Brain microvascular endothelial cell (primary cell): ENCODE measurements at regions not wholly inside any gene's neighbourhood (a gene's known extent, or its start where the extent isn't known, plus 50 kb on each side); places are given as distances from the start of the nearest gene placed in this dataset.

Source experiments
- DNase-seq: peaks from one replicate; pipeline ENCODE4 v3.0.0-alpha.2; 2020
- H3K27ac ChIP-seq: fragments of 250-450 bp; sonication (Bioruptor Pico); 2 replicates; pipeline ENCODE4 v1.5.1; 2020; ENCODE audit warnings: mild to moderate bottlenecking, moderate library complexity
- H3K27me3 ChIP-seq: fragments of 250-450 bp; sonication (Bioruptor Pico); replicated peaks from 2 replicates; pipeline ENCODE4 v1.5.1; 2020; ENCODE audit warnings: mild to moderate bottlenecking
- H3K36me3 ChIP-seq: fragments of 250-450 bp; sonication (Bioruptor Pico); replicated peaks from 2 replicates; pipeline ENCODE4 v1.5.1; 2020; ENCODE audit warnings: mild to moderate bottlenecking
- H3K4me3 ChIP-seq: 2 replicates; pipeline ENCODE4 v1.5.1; 2011; ENCODE audit warnings: low read depth, mild to moderate bottlenecking, control low read depth, low read length, moderate library complexity
- CTCF ChIP-seq: IDR thresholded peaks from 2 replicates; pipeline ENCODE4 v1.5.1; 2011; ENCODE audit warnings: low read depth, mild to moderate bottlenecking, moderate library complexity, low read length, control low read depth, inconsistent platforms; ENCODE audit errors: missing control alignments
- in situ Hi-C: cut with HindIII; loops from 2 replicates; pipeline ENCODE4 v1.10.0; 2017; ENCODE audit warnings: low sequenced_read_pairs, low pct_ligation_motif_present

GRCh38 chr18:4869155-4869554, 327.9 kb downstream of the AKAIN1 start:
- Histone ChIP-seq H3K27ac (no peak overlapping the region), H3K27me3 (no peaks in the 10 kb centered on the region), H3K4me3 (no peak overlapping the region), H3K36me3 (no peaks in the 10 kb centered on the region)
- no peak for DNase-seq
- TF ChIP-seq CTCF = no peak
- in situ Hi-C loops = no loop called here

GRCh38 chr18:4858379-4859127, 338.5 kb downstream of the AKAIN1 start:
- no peak for DNase-seq
- H3K36me3 ChIP-seq = no peaks in the 10 kb centered on the region
- no peak overlapping the region for H3K4me3 ChIP-seq
- in situ Hi-C loops = no loop called here
- TF ChIP-seq CTCF = no peak
- H3K27ac ChIP-seq = no peak overlapping the region
- H3K27me3 ChIP-seq = no peaks in the 10 kb centered on the region

- TF ChIP-seq CTCF = no peak
- in situ Hi-C loops = no loop called here
- H3K27me3 ChIP-seq = no peaks in the 10 kb centered on the region
- no peaks in the 10 kb centered on the region for H3K36me3 ChIP-seq
- no peak overlapping the region for H3K27ac ChIP-seq
- H3K4me3 ChIP-seq = no peak overlapping the region
- DNase-seq = no peak
Observed at GRCh38 chr18:4854671-4855070, 342.4 kb downstream of the AKAIN1 start.

- DNase-seq = no peak
- Histone ChIP-seq H3K36me3 (no peaks in the 10 kb centered on the region), H3K4me3 (no peak overlapping the region), H3K27me3 (no peaks in the 10 kb centered on the region), H3K27ac (no peak overlapping the region)
- in situ Hi-C loops = no loop called here
- no peak for TF ChIP-seq CTCF
Observed at GRCh38 chr18:4851301-4851976, 345.6 kb downstream of the AKAIN1 start.

GRCh38 chr18:4847056-4847455, 350.0 kb downstream of the AKAIN1 start:
- no peak overlapping the region for H3K27ac ChIP-seq
- no peaks in the 10 kb centered on the region for H3K27me3 ChIP-seq
- DNase-seq = no peak
- H3K4me3 ChIP-seq = no peak overlapping the region
- no peaks in the 10 kb centered on the region for H3K36me3 ChIP-seq
- TF ChIP-seq CTCF = no peak
- in situ Hi-C loops = no loop called here
